ENCODE measurements at regions not wholly inside any gene's neighbourhood (a gene's known extent, or its start where the extent isn't known, plus 50 kb on each side); places are given as distances from the start of the nearest gene placed in this dataset.

- no peak for TF ChIP-seq POLR2AphosphoS5 (IDR thresholded peaks at IDR 0.05; ENCODE audit: borderline replicate concordance, low read depth, low read length)
- TF ChIP-seq EZH2 (IDR thresholded peaks at IDR 0.05), result no peak
Measured at GRCh38 chr12:34387711-34388635, 365.7 kb downstream of the ALG10 start.
